ES-I3 (cell line): ENCODE measurements at regions not wholly inside any gene's neighbourhood (a gene's known extent, or its start where the extent isn't known, plus 50 kb on each side); places are given as distances from the start of the nearest gene placed in this dataset.

Source experiments
- H3K36me3 ChIP-seq: 2 replicates; pipeline ENCODE4 v1.6.1; 2013; ENCODE audit warnings: mild to moderate bottlenecking, low read length, control low read depth, moderate library complexity; ENCODE audit not compliant: insufficient read depth
- H3K4me1 ChIP-seq: 2 replicates; pipeline ENCODE4 v1.6.1; 2013; ENCODE audit warnings: mild to moderate bottlenecking, control low read depth, low read length; ENCODE audit not compliant: insufficient read depth
- H3K9ac ChIP-seq: 2 replicates; pipeline ENCODE4 v1.6.1; 2013; ENCODE audit warnings: low read depth, mild to moderate bottlenecking, low read length, moderate library complexity
- H3K9me3 ChIP-seq: 2 replicates; pipeline ENCODE4 v1.6.1; 2013; ENCODE audit warnings: mild to moderate bottlenecking, low read length, moderate library complexity; ENCODE audit not compliant: control insufficient read depth, insufficient read depth

GRCh38 chr9:6090277-6091210 lies 75.1 kb upstream of the RANBP6 start:
- no peaks in the 10 kb centered on the region for H3K9me3 ChIP-seq
- 0 out of 2 replicates have a peak, but pooled peaks cover 7% of the 10 kb centered on the region for H3K4me1 ChIP-seq
- H3K9ac ChIP-seq: no peak overlapping the region
- H3K36me3 ChIP-seq: no peaks in the 10 kb centered on the region

GRCh38 chr9:6089300-6089699 lies 73.9 kb upstream of the RANBP6 start:
- no peak overlapping the region for H3K9ac ChIP-seq
- no peaks in the 10 kb centered on the region for H3K36me3 ChIP-seq
- H3K4me1 ChIP-seq: 0 out of 2 replicates have a peak, but pooled peaks cover 7% of the 10 kb centered on the region
- H3K9me3 ChIP-seq: no peaks in the 10 kb centered on the region

GRCh38 chr9:6086006-6086655 lies 70.7 kb upstream of the RANBP6 start:
- H3K9ac ChIP-seq: no peak overlapping the region
- no peaks in the 10 kb centered on the region for H3K36me3 ChIP-seq
- H3K9me3 ChIP-seq: no peaks in the 10 kb centered on the region
- H3K4me1 ChIP-seq: peaks cover 9% of the 10 kb centered on the region; the same call in 1 of the 2 replicates

GRCh38 chr9:6080154-6080716 lies 64.8 kb upstream of the RANBP6 start:
- H3K9ac ChIP-seq: peak overlapping the region; percentile 40
- H3K9me3 ChIP-seq: no peaks in the 10 kb centered on the region
- peaks cover 16% of the 10 kb centered on the region for H3K4me1 ChIP-seq
- H3K36me3 ChIP-seq: no peaks in the 10 kb centered on the region

GRCh38 chr9:6079386-6079785 lies 64.0 kb upstream of the RANBP6 start:
- Histone ChIP-seq H3K4me1 (peaks cover 16% of the 10 kb centered on the region), H3K9ac (peak overlapping the region; percentile 40), H3K36me3 (no peaks in the 10 kb centered on the region), H3K9me3 (no peaks in the 10 kb centered on the region)

GRCh38 chr9:6078382-6079105 lies 63.1 kb upstream of the RANBP6 start:
- Histone ChIP-seq H3K9ac (peak overlapping the region; percentile 40; the same call in 1 of the 2 replicates), H3K9me3 (no peaks in the 10 kb centered on the region), H3K4me1 (peaks cover 16% of the 10 kb centered on the region), H3K36me3 (no peaks in the 10 kb centered on the region)

GRCh38 chr9:6076851-6077250 lies 61.4 kb upstream of the RANBP6 start:
- Histone ChIP-seq H3K9me3 (no peaks in the 10 kb centered on the region), H3K9ac (no peak overlapping the region), H3K4me1 (peaks cover 16% of the 10 kb centered on the region), H3K36me3 (no peaks in the 10 kb centered on the region)

- Histone ChIP-seq H3K36me3 (no peaks in the 10 kb centered on the region), H3K9me3 (no peaks in the 10 kb centered on the region; the same call in 1 of the 2 replicates), H3K9ac (no peak overlapping the region), H3K4me1 (peaks cover 7% of the 10 kb centered on the region; the same call in 1 of the 2 replicates)
These were observed 58.3 kb upstream of the RANBP6 start for GRCh38 chr9:6073731-6074130.

- H3K9ac ChIP-seq: no peak overlapping the region
- H3K36me3 ChIP-seq: no peaks in the 10 kb centered on the region
- H3K4me1 ChIP-seq: no peaks in the 10 kb centered on the region
- H3K9me3 ChIP-seq: no peaks in the 10 kb centered on the region; the same call in 1 of the 2 replicates
These were observed 57.4 kb upstream of the RANBP6 start for GRCh38 chr9:6072865-6073264.

GRCh38 chr9:6072453-6072852 lies 57.0 kb upstream of the RANBP6 start:
- Histone ChIP-seq H3K9ac (no peak overlapping the region), H3K9me3 (no peaks in the 10 kb centered on the region; the same call in 1 of the 2 replicates), H3K4me1 (no peaks in the 10 kb centered on the region), H3K36me3 (no peaks in the 10 kb centered on the region)

- H3K9ac ChIP-seq: no peak overlapping the region
- no peaks in the 10 kb centered on the region for H3K36me3 ChIP-seq
- no peaks in the 10 kb centered on the region for H3K4me1 ChIP-seq
- H3K9me3 ChIP-seq: no peaks in the 10 kb centered on the region; the same call in 1 of the 2 replicates
These were observed 53.6 kb upstream of the RANBP6 start for GRCh38 chr9:6068983-6069382.

- Histone ChIP-seq H3K9me3 (no peaks in the 10 kb centered on the region; the same call in 1 of the 2 replicates), H3K9ac (no peak overlapping the region), H3K36me3 (no peaks in the 10 kb centered on the region), H3K4me1 (no peaks in the 10 kb centered on the region)
These were observed 52.0 kb upstream of the RANBP6 start for GRCh38 chr9:6067426-6067825.
